Coronary artery (tissue), 2 donors: ENCODE measurements at regions not wholly inside any gene's neighbourhood (a gene's known extent, or its start where the extent isn't known, plus 50 kb on each side); places are given as distances from the start of the nearest gene placed in this dataset.
"Not testable (repeated sequence)": the region's sequence is repeated elsewhere in the genome, so short reads cannot be mapped to it uniquely, and the experiment has no call there.

Source experiments
- DNase-seq: peaks from one replicate; pipeline ENCODE4 v3.0.0-alpha.2; 2017; ENCODE audit warnings: low spot score
- H3K27ac ChIP-seq, 2 donors: fragments of 200-600 bp; sonication (generic); one replicate each; pipeline ENCODE4 v1.5.1; 2016 to 2019
- H3K4me3 ChIP-seq: fragments of 200-600 bp; sonication (generic); 2 replicates; pipeline ENCODE4 v1.5.1; 2016; ENCODE audit warnings: mild to moderate bottlenecking, moderate library complexity
- CTCF ChIP-seq: fragments of 200-600 bp; sonication (generic); IDR thresholded peaks from one replicate; pipeline ENCODE4 v1.5.1; 2019; ENCODE audit warnings: antibody characterized with exemption

GRCh38 chr18:75970212-75970611 lies 524.8 kb downstream of the ZNF516 start:
- H3K27ac ChIP-seq, result no peak overlapping the region
- TF ChIP-seq CTCF, result no peak
- no peak for DNase-seq
- H3K4me3 ChIP-seq, result no peak overlapping the region

- DNase-seq, result no peak
- no peak overlapping the region for H3K4me3 ChIP-seq
Observed at GRCh38 chr18:75966431-75966830, 528.6 kb downstream of the ZNF516 start.

GRCh38 chr18:75962036-75962572 lies 532.9 kb downstream of the ZNF516 start:
- H3K27ac ChIP-seq, result no peak overlapping the region
- no peak for TF ChIP-seq CTCF
- no peak for DNase-seq
- no peak overlapping the region for H3K4me3 ChIP-seq

More at GRCh38 chr18:75966431-75966830, 528.6 kb downstream of the ZNF516 start:
- H3K27ac ChIP-seq, result no peak overlapping the region
- TF ChIP-seq CTCF, result no peak

- not testable (repeated sequence) for H3K27ac ChIP-seq, DNase-seq, H3K4me3 ChIP-seq
Observed at GRCh38 chr18:75960356-75960755, 532.9 kb upstream of the SMIM21 start.

GRCh38 chr18:75959150-75959549 lies 531.6 kb upstream of the SMIM21 start:
- DNase-seq, result no peak
- no peak for TF ChIP-seq CTCF
- no peak overlapping the region for H3K27ac ChIP-seq
- H3K4me3 ChIP-seq, result no peak overlapping the region

GRCh38 chr18:75958683-75959082 lies 531.2 kb upstream of the SMIM21 start:
- no peak overlapping the region for H3K4me3 ChIP-seq
- no peak overlapping the region for H3K27ac ChIP-seq
- TF ChIP-seq CTCF, result no peak
- DNase-seq, result no peak

- no peak for DNase-seq
- Histone ChIP-seq H3K27ac (no peak overlapping the region), H3K4me3 (no peak overlapping the region)
- no peak for TF ChIP-seq CTCF
Observed at GRCh38 chr18:75945265-75945933, 517.9 kb upstream of the SMIM21 start.
